ENCODE measurements at regions not wholly inside any gene's neighbourhood (a gene's known extent, or its start where the extent isn't known, plus 50 kb on each side); places are given as distances from the start of the nearest gene placed in this dataset.
A peak's percentile ranks its signal among the peaks of the same experiment; 100 is the strongest.

DNA sequence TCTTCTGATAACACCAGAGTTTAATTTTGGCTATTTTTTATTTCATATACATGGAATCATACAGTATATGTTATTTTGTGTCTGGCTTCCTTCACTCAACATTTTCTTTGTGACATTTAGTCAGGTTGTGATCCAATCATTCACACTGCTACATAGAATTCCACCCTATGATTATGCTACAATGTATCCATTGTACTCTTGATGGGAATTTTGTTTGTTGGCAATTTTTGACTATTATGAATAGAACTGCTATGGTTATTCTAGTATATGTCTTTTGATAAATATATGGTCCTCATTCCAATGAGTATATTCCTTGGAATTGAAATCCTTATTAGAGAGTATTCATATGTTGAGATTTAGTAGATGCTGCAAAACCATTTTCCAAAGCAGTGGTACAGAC is 936.4 kb upstream of the CHAC2 start:
- Histone ChIP-seq H3K36me3 (ENCODE audit: insufficient read depth, low read length) (no peaks in the 10 kb centered on the region), H3K4me3 (ENCODE audit: low read length) (no peak overlapping the region)

DNA sequence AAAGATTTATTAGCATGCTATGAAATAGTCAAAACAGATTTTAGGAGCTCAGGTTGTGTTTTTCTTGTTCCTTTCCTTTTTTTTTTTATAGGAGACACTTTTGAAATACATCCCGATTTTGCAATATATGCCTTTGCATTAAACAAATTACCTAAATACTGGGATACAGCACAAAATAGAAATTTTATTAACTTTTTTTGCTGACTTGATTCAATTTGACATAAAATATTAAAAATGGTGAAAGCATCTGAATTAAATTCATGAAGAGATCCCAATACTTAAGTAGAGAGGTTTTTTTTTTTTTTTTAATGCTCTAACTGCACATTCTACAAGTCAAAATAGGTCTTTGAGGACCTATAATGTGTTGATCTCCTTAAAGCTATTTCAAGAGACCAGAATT is 939.5 kb upstream of the CHAC2 start:
- Histone ChIP-seq H4K20me1 (ENCODE audit: insufficient read depth, low read depth, low read length) (no peaks in the 10 kb centered on the region), H3K4me3 (ENCODE audit: low read length) (no peak overlapping the region), H3K9ac (ENCODE audit: low read length) (no peak overlapping the region), H3K27ac (ENCODE audit: low read length) (no peak overlapping the region), H3K4me2 (ENCODE audit: low read depth, low read length, poor library complexity, severe bottlenecking) (no peak overlapping the region), H3K9me3 (ENCODE audit: low read length) (no peaks in the 10 kb centered on the region), H3K79me2 (ENCODE audit: low read length) (no peaks in the 10 kb centered on the region), H3K9me2 (replicated peaks; ENCODE audit: insufficient read depth, low read length) (no peaks in the 10 kb centered on the region; the same call in 1 of the 2 replicates), H2AFZ (ENCODE audit: low read length) (no peak overlapping the region), H3K36me3 (ENCODE audit: insufficient read depth, low read length) (no peaks in the 10 kb centered on the region), H3K4me1 (ENCODE audit: low read length) (no peaks in the 10 kb centered on the region), H3K27me3 (ENCODE audit: low read length) (no peaks in the 10 kb centered on the region)
- no peak for DNase-seq

More for the DNA sequence above, 936.4 kb upstream of the CHAC2 start:
- Histone ChIP-seq H3K9me2 (replicated peaks; ENCODE audit: insufficient read depth, low read length) (no peaks in the 10 kb centered on the region; the same call in 1 of the 2 replicates), H3K4me1 (ENCODE audit: low read length) (no peaks in the 10 kb centered on the region), H2AFZ (ENCODE audit: low read length) (no peak overlapping the region), H3K9ac (ENCODE audit: low read length) (no peak overlapping the region), H3K4me2 (ENCODE audit: low read depth, low read length, poor library complexity, severe bottlenecking) (no peak overlapping the region), H3K27me3 (ENCODE audit: low read length) (no peaks in the 10 kb centered on the region), H3K27ac (ENCODE audit: low read length) (no peak overlapping the region), H3K79me2 (ENCODE audit: low read length) (no peaks in the 10 kb centered on the region), H4K20me1 (ENCODE audit: insufficient read depth, low read depth, low read length) (no peaks in the 10 kb centered on the region), H3K9me3 (ENCODE audit: low read length) (no peaks in the 10 kb centered on the region)
- DNase-seq: no peak

DNA sequence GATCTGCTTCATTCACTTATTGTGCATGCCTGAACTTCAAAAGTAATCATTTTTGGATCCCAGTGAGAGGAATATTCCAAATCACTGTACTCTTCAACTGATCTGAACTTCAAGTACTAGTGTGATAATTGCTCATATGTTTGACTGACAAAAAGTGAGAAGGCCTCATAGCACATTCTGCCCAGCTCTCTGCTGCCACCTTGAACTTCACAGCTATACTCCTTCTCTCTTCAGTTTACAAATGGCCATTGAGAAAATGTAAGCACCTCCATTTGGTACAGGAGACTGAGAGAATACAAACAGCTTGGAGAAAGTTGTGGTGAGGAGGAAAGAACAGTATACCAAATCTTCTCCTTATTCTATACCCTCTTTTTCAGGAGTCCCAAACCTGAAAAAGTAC is 946.0 kb upstream of the CHAC2 start:
- Histone ChIP-seq H3K4me3 (ENCODE audit: low read length) (no peak overlapping the region), H3K9me3 (ENCODE audit: low read length) (no peaks in the 10 kb centered on the region), H3K27me3 (ENCODE audit: low read length) (no peaks in the 10 kb centered on the region), H3K4me1 (ENCODE audit: low read length) (no peaks in the 10 kb centered on the region), H2AFZ (ENCODE audit: low read length) (no peak overlapping the region), H3K36me3 (ENCODE audit: insufficient read depth, low read length) (no peaks in the 10 kb centered on the region), H3K27ac (ENCODE audit: low read length) (no peak overlapping the region), H4K20me1 (ENCODE audit: insufficient read depth, low read depth, low read length) (no peaks in the 10 kb centered on the region), H3K9me2 (replicated peaks; ENCODE audit: insufficient read depth, low read length) (no peaks in the 10 kb centered on the region), H3K9ac (ENCODE audit: low read length) (no peak overlapping the region), H3K4me2 (ENCODE audit: low read depth, low read length, poor library complexity, severe bottlenecking) (no peak overlapping the region), H3K79me2 (ENCODE audit: low read length) (no peaks in the 10 kb centered on the region)
- DNase-seq: peak; percentile 40

DNA sequence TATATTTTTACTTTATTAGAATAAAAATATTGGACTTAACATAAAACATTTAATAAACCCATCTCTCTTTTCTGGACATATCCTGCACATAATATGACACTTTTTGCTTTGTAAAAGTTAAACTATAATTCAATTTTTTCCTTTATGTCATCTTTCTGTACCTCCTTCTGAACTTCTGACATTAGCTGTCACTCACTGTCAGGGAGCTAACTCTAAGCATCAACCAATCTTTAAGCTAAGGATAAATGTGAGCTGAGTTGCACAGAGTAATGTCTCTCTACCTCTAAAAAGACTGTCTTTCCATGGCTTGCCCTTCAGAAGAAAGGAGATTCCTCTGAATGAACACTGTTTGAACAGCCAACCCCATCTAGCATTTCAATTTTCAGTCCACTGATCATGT is 948.6 kb upstream of the CHAC2 start:
- Histone ChIP-seq H3K4me2 (ENCODE audit: low read depth, low read length, poor library complexity, severe bottlenecking) (no peak overlapping the region), H3K27ac (ENCODE audit: low read length) (no peak overlapping the region), H3K4me3 (ENCODE audit: low read length) (no peak overlapping the region), H3K27me3 (ENCODE audit: low read length) (no peaks in the 10 kb centered on the region), H3K9me2 (replicated peaks; ENCODE audit: insufficient read depth, low read length) (no peaks in the 10 kb centered on the region), H3K4me1 (ENCODE audit: low read length) (no peaks in the 10 kb centered on the region), H3K9me3 (ENCODE audit: low read length) (no peaks in the 10 kb centered on the region), H3K9ac (ENCODE audit: low read length) (no peak overlapping the region), H2AFZ (ENCODE audit: low read length) (no peak overlapping the region), H3K79me2 (ENCODE audit: low read length) (no peaks in the 10 kb centered on the region), H4K20me1 (ENCODE audit: insufficient read depth, low read depth, low read length) (no peaks in the 10 kb centered on the region), H3K36me3 (ENCODE audit: insufficient read depth, low read length) (no peaks in the 10 kb centered on the region)
- no peak for DNase-seq

GRCh38 chr2:52810460-52810859 is 957.1 kb upstream of the CHAC2 start:
- Histone ChIP-seq H2AFZ (ENCODE audit: low read length) (no peak overlapping the region), H3K4me3 (ENCODE audit: low read length) (no peak overlapping the region), H4K20me1 (ENCODE audit: insufficient read depth, low read depth, low read length) (no peaks in the 10 kb centered on the region), H3K27me3 (ENCODE audit: low read length) (no peaks in the 10 kb centered on the region), H3K4me2 (ENCODE audit: low read depth, low read length, poor library complexity, severe bottlenecking) (no peak overlapping the region), H3K79me2 (ENCODE audit: low read length) (no peaks in the 10 kb centered on the region), H3K9me3 (ENCODE audit: low read length) (no peaks in the 10 kb centered on the region), H3K9ac (ENCODE audit: low read length) (no peak overlapping the region), H3K36me3 (ENCODE audit: insufficient read depth, low read length) (no peaks in the 10 kb centered on the region), H3K9me2 (replicated peaks; ENCODE audit: insufficient read depth, low read length) (no peaks in the 10 kb centered on the region), H3K4me1 (ENCODE audit: low read length) (no peaks in the 10 kb centered on the region), H3K27ac (ENCODE audit: low read length) (no peak overlapping the region)
- DNase-seq: peak; percentile 48

- Histone ChIP-seq H3K4me2 (ENCODE audit: low read depth, low read length, poor library complexity, severe bottlenecking) (no peak overlapping the region), H3K4me1 (ENCODE audit: low read length) (no peaks in the 10 kb centered on the region), H3K79me2 (ENCODE audit: low read length) (no peaks in the 10 kb centered on the region), H3K4me3 (ENCODE audit: low read length) (no peak overlapping the region), H4K20me1 (ENCODE audit: insufficient read depth, low read depth, low read length) (no peaks in the 10 kb centered on the region), H3K36me3 (ENCODE audit: insufficient read depth, low read length) (no peaks in the 10 kb centered on the region), H3K27me3 (ENCODE audit: low read length) (no peaks in the 10 kb centered on the region), H3K9me2 (replicated peaks; ENCODE audit: insufficient read depth, low read length) (no peaks in the 10 kb centered on the region), H2AFZ (ENCODE audit: low read length) (no peak overlapping the region), H3K9me3 (ENCODE audit: low read length) (no peaks in the 10 kb centered on the region), H3K27ac (ENCODE audit: low read length) (no peak overlapping the region), H3K9ac (ENCODE audit: low read length) (no peak overlapping the region)
- no peak for DNase-seq
Measured at GRCh38 chr2:52805901-52806410, 961.6 kb upstream of the CHAC2 start.

- Histone ChIP-seq H3K27me3 (ENCODE audit: low read length) (no peaks in the 10 kb centered on the region), H3K4me1 (ENCODE audit: low read length) (no peaks in the 10 kb centered on the region), H4K20me1 (ENCODE audit: insufficient read depth, low read depth, low read length) (no peaks in the 10 kb centered on the region), H3K9me2 (replicated peaks; ENCODE audit: insufficient read depth, low read length) (no peaks in the 10 kb centered on the region), H3K36me3 (ENCODE audit: insufficient read depth, low read length) (no peaks in the 10 kb centered on the region), H3K27ac (ENCODE audit: low read length) (no peak overlapping the region), H2AFZ (ENCODE audit: low read length) (no peak overlapping the region), H3K9me3 (ENCODE audit: low read length) (peaks cover 4% of the 10 kb centered on the region; the same call in 1 of the 2 replicates), H3K9ac (ENCODE audit: low read length) (no peak overlapping the region), H3K4me2 (ENCODE audit: low read depth, low read length, poor library complexity, severe bottlenecking) (no peak overlapping the region), H3K79me2 (ENCODE audit: low read length) (no peaks in the 10 kb centered on the region), H3K4me3 (ENCODE audit: low read length) (no peak overlapping the region)
- DNase-seq: no peak
Measured at GRCh38 chr2:52794581-52794980, 973.0 kb upstream of the CHAC2 start.

DNA sequence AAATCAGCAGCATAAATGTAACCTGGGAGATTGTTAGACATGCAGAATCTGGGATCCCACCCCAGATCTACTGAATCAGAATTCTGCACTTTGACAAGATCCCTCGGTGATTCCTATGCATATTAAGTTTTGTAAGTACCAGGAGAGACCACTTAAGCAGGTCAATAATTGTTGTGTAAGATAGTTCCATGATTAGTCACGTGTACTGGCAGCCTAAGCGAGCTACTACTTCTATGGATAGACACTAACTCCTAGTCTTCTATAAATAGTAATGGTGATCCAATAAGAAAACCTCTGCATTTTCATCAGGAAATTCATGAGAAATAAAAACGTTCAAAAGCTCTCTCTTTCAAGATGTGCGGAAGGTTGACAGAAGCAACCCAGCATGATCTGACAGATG is 988.2 kb upstream of the CHAC2 start:
- Histone ChIP-seq H3K4me3 (ENCODE audit: low read length) (no peak overlapping the region), H4K20me1 (ENCODE audit: insufficient read depth, low read depth, low read length) (no peaks in the 10 kb centered on the region), H3K79me2 (ENCODE audit: low read length) (no peaks in the 10 kb centered on the region), H3K36me3 (ENCODE audit: insufficient read depth, low read length) (no peaks in the 10 kb centered on the region), H3K9ac (ENCODE audit: low read length) (no peak overlapping the region), H3K27ac (ENCODE audit: low read length) (no peak overlapping the region), H2AFZ (ENCODE audit: low read length) (no peak overlapping the region), H3K9me2 (replicated peaks; ENCODE audit: insufficient read depth, low read length) (no peaks in the 10 kb centered on the region), H3K4me2 (ENCODE audit: low read depth, low read length, poor library complexity, severe bottlenecking) (no peak overlapping the region), H3K4me1 (ENCODE audit: low read length) (no peaks in the 10 kb centered on the region), H3K27me3 (ENCODE audit: low read length) (no peaks in the 10 kb centered on the region), H3K9me3 (ENCODE audit: low read length) (no peaks in the 10 kb centered on the region)
- DNase-seq: no peak

- Histone ChIP-seq H3K4me1 (ENCODE audit: low read length) (no peaks in the 10 kb centered on the region), H3K27me3 (ENCODE audit: low read length) (no peaks in the 10 kb centered on the region), H2AFZ (ENCODE audit: low read length) (no peak overlapping the region), H4K20me1 (ENCODE audit: insufficient read depth, low read depth, low read length) (no peaks in the 10 kb centered on the region), H3K79me2 (ENCODE audit: low read length) (no peaks in the 10 kb centered on the region), H3K9me2 (replicated peaks; ENCODE audit: insufficient read depth, low read length) (no peaks in the 10 kb centered on the region), H3K27ac (ENCODE audit: low read length) (no peak overlapping the region), H3K9ac (ENCODE audit: low read length) (no peak overlapping the region), H3K4me2 (ENCODE audit: low read depth, low read length, poor library complexity, severe bottlenecking) (no peak overlapping the region), H3K4me3 (ENCODE audit: low read length) (no peak overlapping the region), H3K9me3 (ENCODE audit: low read length) (no peaks in the 10 kb centered on the region), H3K36me3 (ENCODE audit: insufficient read depth, low read length) (no peaks in the 10 kb centered on the region)
- DNase-seq: no peak
Measured at GRCh38 chr2:52776571-52776970, 991.0 kb upstream of the CHAC2 start.

All from Karpas-422 (cell line).